ENCODE measurements at regions not wholly inside any gene's neighbourhood (a gene's known extent, or its start where the extent isn't known, plus 50 kb on each side); places are given as distances from the start of the nearest gene placed in this dataset.

GRCh38 chr1:213844632-213845031, 143.1 kb upstream of the PROX1 start:
- WGBS, 2 donors, result 81 to 85% methylated on average over 2 of the region's 2 CpGs
- no peak overlapping the region for H3K4me3 ChIP-seq (ENCODE audit: low read depth, poor library complexity, severe bottlenecking)
- no peak for TF ChIP-seq CTCF (IDR thresholded peaks at IDR 0.05)
- no peak for TF ChIP-seq POLR2A (IDR thresholded peaks at IDR 0.05)
- no peak for DNase-seq (ENCODE audit: low spot score in 2 of 2)
- intact Hi-C loops (cut with DNase I; ENCODE audit: low total_unique reads), result no loop called here

GRCh38 chr1:213852107-213852506, 135.7 kb upstream of the PROX1 start:
- WGBS, 2 donors, result 38 to 40% methylated on average over 2 of the region's 2 CpGs
- H3K4me3 ChIP-seq (ENCODE audit: low read depth, poor library complexity, severe bottlenecking), result no peak overlapping the region
- intact Hi-C loops (cut with DNase I; ENCODE audit: low total_unique reads), result no loop called here
- no peak for DNase-seq (ENCODE audit: low spot score in 2 of 2)
- TF ChIP-seq CTCF (IDR thresholded peaks at IDR 0.05) (no peak), POLR2A (IDR thresholded peaks at IDR 0.05) (no peak)

- 58 to 73% methylated on average over 1 of the region's 1 CpG for WGBS, 2 donors
- TF ChIP-seq POLR2A (IDR thresholded peaks at IDR 0.05), result no peak
- TF ChIP-seq CTCF (IDR thresholded peaks at IDR 0.05), result no peak
- DNase-seq (ENCODE audit: low spot score in 2 of 2), result no peak
- H3K4me3 ChIP-seq (ENCODE audit: low read depth, poor library complexity, severe bottlenecking), result no peak overlapping the region
- intact Hi-C loops (cut with DNase I; ENCODE audit: low total_unique reads), result no loop called here
Observed at GRCh38 chr1:213858581-213858980, 129.2 kb upstream of the PROX1 start.

GRCh38 chr1:213861841-213862240, 125.9 kb upstream of the PROX1 start:
- 90 to 91% methylated on average over 12 of the region's 12 CpGs for WGBS, 2 donors
- intact Hi-C loops (cut with DNase I; ENCODE audit: low total_unique reads), result no loop called here
- no peak for DNase-seq (ENCODE audit: low spot score in 2 of 2)
- TF ChIP-seq CTCF (IDR thresholded peaks at IDR 0.05) (no peak), POLR2A (IDR thresholded peaks at IDR 0.05) (no peak)
- no peak overlapping the region for H3K4me3 ChIP-seq (ENCODE audit: low read depth, poor library complexity, severe bottlenecking)

GRCh38 chr1:213864091-213864490, 123.7 kb upstream of the PROX1 start:
- 56 to 61% methylated on average over 4 of the region's 4 CpGs for WGBS, 2 donors
- intact Hi-C loops (cut with DNase I; ENCODE audit: low total_unique reads), result no loop called here
- no peak for DNase-seq (ENCODE audit: low spot score in 2 of 2)
- H3K4me3 ChIP-seq (ENCODE audit: low read depth, poor library complexity, severe bottlenecking), result no peak overlapping the region
- no peak for TF ChIP-seq POLR2A (IDR thresholded peaks at IDR 0.05)
- TF ChIP-seq CTCF (IDR thresholded peaks at IDR 0.05), result no peak

- DNase-seq (ENCODE audit: low spot score in 2 of 2), result no peak
- 83 to 91% methylated on average over 2 of the region's 2 CpGs for WGBS, 2 donors
- intact Hi-C loops (cut with DNase I; ENCODE audit: low total_unique reads), result no loop called here
- TF ChIP-seq POLR2A (IDR thresholded peaks at IDR 0.05) (no peak), CTCF (IDR thresholded peaks at IDR 0.05) (no peak)
- no peak overlapping the region for H3K4me3 ChIP-seq (ENCODE audit: low read depth, poor library complexity, severe bottlenecking)
Observed at GRCh38 chr1:213868482-213868881, 119.3 kb upstream of the PROX1 start.

Measured in lower leg skin (tissue), 4 donors.